Bronchial epithelial cell (primary cell): ENCODE measurements at regions not wholly inside any gene's neighbourhood (a gene's known extent, or its start where the extent isn't known, plus 50 kb on each side); places are given as distances from the start of the nearest gene placed in this dataset.

Source experiments
- DNase-seq: peaks from one replicate; pipeline ENCODE4 v3.0.0-alpha.2; 2010; ENCODE audit warnings: low read depth
- FAIRE-seq: peaks from 2 replicates; lab custom pipeline; 2011; peaks lifted over from hg19 to GRCh38; lab: Jason Lieb, UNC
- H3K27me3 ChIP-seq: 2 replicates; pipeline ENCODE4 v1.5.1; 2011; ENCODE audit warnings: low read length; ENCODE audit not compliant: control insufficient read depth, insufficient read depth
- H3K36me3 ChIP-seq: 2 replicates; pipeline ENCODE4 v1.5.1; 2011; ENCODE audit warnings: low read length; ENCODE audit not compliant: control insufficient read depth, insufficient read depth
- H3K4me3 ChIP-seq: 2 replicates; pipeline ENCODE4 v1.5.1; 2011; ENCODE audit warnings: mild to moderate bottlenecking, low read depth, low read length, control low read depth
- TF ChIP-seq, protein P1 (sequence below): IDR thresholded peaks from 2 replicates; pipeline ENCODE4 v1.5.1; 2011; ENCODE audit warnings: mild to moderate bottlenecking, moderate library complexity, low read length, control low read depth, inconsistent platforms; ENCODE audit not compliant: insufficient read depth, severe bottlenecking

DNA sequence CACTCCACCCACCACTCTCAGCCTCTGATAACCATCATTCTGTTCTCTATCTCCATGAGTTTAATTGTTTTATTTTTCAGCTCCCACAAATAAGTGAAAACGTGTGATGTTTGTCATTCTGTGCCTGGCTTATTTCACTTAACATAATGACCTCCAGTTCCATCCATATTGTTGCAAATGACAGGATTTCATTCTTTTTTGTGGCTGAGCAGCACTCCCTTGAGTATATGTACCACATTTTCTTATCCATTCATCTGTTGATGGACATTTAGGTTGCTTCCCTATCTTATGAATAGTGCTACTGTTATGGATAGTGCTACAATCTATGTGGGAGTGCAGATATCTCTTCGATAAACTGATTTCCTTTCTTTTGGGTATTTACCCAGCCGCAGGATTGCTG is 103.3 kb upstream of the PDE7B start:
- TF ChIP-seq, protein P1, sequence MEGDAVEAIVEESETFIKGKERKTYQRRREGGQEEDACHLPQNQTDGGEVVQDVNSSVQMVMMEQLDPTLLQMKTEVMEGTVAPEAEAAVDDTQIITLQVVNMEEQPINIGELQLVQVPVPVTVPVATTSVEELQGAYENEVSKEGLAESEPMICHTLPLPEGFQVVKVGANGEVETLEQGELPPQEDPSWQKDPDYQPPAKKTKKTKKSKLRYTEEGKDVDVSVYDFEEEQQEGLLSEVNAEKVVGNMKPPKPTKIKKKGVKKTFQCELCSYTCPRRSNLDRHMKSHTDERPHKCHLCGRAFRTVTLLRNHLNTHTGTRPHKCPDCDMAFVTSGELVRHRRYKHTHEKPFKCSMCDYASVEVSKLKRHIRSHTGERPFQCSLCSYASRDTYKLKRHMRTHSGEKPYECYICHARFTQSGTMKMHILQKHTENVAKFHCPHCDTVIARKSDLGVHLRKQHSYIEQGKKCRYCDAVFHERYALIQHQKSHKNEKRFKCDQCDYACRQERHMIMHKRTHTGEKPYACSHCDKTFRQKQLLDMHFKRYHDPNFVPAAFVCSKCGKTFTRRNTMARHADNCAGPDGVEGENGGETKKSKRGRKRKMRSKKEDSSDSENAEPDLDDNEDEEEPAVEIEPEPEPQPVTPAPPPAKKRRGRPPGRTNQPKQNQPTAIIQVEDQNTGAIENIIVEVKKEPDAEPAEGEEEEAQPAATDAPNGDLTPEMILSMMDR = no peak
- H3K27me3 ChIP-seq = no peaks in the 10 kb centered on the region
- H3K4me3 ChIP-seq = no peak overlapping the region
- H3K36me3 ChIP-seq = no peaks in the 10 kb centered on the region
- DNase-seq = no peak
- FAIRE-seq = no peak

- TF ChIP-seq, protein P1 = no peak
- Histone ChIP-seq H3K36me3 (no peaks in the 10 kb centered on the region), H3K27me3 (no peaks in the 10 kb centered on the region), H3K4me3 (no peak overlapping the region)
- DNase-seq (no peak), FAIRE-seq (no peak)
Measured at GRCh38 chr6:135750081-135750480, 101.4 kb upstream of the PDE7B start.

- Histone ChIP-seq H3K4me3 (no peak overlapping the region), H3K36me3 (no peaks in the 10 kb centered on the region), H3K27me3 (no peaks in the 10 kb centered on the region)
- DNase-seq (peak; percentile 22), FAIRE-seq (no peak)
- TF ChIP-seq, protein P1 = no peak
Measured at GRCh38 chr6:135753196-135753595, 98.3 kb upstream of the PDE7B start.

DNA sequence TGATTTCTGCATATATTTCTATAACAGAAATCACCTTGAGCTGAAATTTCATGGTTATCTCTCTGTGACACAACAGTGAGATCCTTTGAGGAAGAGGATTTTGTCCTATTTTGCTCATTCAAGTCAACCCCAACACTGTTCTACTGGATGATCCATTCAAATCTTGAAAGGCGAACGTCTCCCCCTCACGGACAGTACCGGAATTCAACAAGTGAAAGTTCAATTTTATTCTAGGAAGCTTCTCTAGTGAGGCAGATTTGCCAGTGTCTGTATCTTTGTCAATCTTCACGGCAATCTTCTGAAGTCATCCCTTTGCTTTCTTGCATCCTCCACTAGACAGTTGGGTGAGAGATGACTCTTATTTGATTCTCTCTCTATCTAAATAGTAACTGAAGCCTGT is 91.7 kb upstream of the PDE7B start:
- Histone ChIP-seq H3K4me3 (no peak overlapping the region), H3K36me3 (no peaks in the 10 kb centered on the region), H3K27me3 (no peaks in the 10 kb centered on the region)
- DNase-seq (no peak), FAIRE-seq (no peak)
- TF ChIP-seq, protein P1 = no peak

DNA sequence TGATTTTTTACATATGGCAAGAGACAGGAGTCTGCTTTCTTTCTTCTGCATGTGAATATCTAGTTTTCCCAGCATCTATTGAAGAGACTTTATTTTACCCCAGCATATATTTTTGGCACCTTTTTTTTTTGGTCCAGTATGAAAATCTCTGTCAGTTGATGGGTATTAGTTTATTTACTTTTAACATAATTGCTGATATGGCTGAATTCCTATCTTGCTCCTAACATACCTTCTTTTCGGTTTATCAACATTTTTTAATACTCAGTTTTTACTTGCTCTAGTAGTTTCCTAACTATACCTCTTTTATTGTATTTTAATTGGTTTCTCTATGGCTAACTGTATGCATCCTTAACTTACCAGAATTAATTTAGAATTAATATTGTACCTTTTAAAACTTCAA is 77.5 kb upstream of the PDE7B start:
- H3K36me3 ChIP-seq = no peaks in the 10 kb centered on the region
- H3K27me3 ChIP-seq = no peaks in the 10 kb centered on the region
- FAIRE-seq (no peak), DNase-seq (no peak)
- no peak overlapping the region for H3K4me3 ChIP-seq
- TF ChIP-seq, protein P1 = no peak

GRCh38 chr6:135779213-135779612 is 72.3 kb upstream of the PDE7B start:
- DNase-seq (no peak), FAIRE-seq (no peak)
- H3K36me3 ChIP-seq = no peaks in the 10 kb centered on the region
- no peak overlapping the region for H3K4me3 ChIP-seq
- TF ChIP-seq, protein P1 = no peak
- no peaks in the 10 kb centered on the region for H3K27me3 ChIP-seq
